HepG2 (cell line): ENCODE measurements at regions not wholly inside any gene's neighbourhood (a gene's known extent, or its start where the extent isn't known, plus 50 kb on each side); places are given as distances from the start of the nearest gene placed in this dataset.

Experiments
- CEBPG ChIP-seq: IDR thresholded peaks from 2 replicates; pipeline ENCODE4 v1.6.1; 2016
- DDIT3 ChIP-seq: sonication (generic); formaldehyde crosslinking; IDR thresholded peaks from 2 replicates; pipeline ENCODE4 v1.4.0; 2020; ENCODE audit warnings: mild to moderate bottlenecking, missing genetic modification reagents
- ESRRA ChIP-seq: sonication (generic); formaldehyde crosslinking; IDR thresholded peaks from 2 replicates; pipeline ENCODE4 v1.5.1; 2020; ENCODE audit warnings: mild to moderate bottlenecking, low read depth, missing genetic modification reagents
- FOXA3 ChIP-seq: IDR thresholded peaks from 2 replicates; pipeline ENCODE4 v1.6.1; 2016; ENCODE audit warnings: missing genetic modification reagents, missing compliant biosample characterization
- FOXC1 ChIP-seq: sonication (generic); formaldehyde crosslinking; IDR thresholded peaks from 2 replicates; pipeline ENCODE4 v1.8.0; 2022; ENCODE audit warnings: mild to moderate bottlenecking, missing genetic modification reagents, borderline replicate concordance
- GFI1 ChIP-seq: sonication (generic); formaldehyde crosslinking; IDR thresholded peaks from 2 replicates; pipeline ENCODE4 v1.5.0; 2020; ENCODE audit warnings: missing genetic modification reagents, mild to moderate bottlenecking, borderline replicate concordance
- HNRNPH1 ChIP-seq: fragments of 200-400 bp; formaldehyde crosslinking; optimal IDR thresholded peaks from 2 replicates; pipeline ENCODE3; 2017; ENCODE audit warnings: mild to moderate bottlenecking, low read depth, low read length
- HNRNPK ChIP-seq: fragments of 200-400 bp; formaldehyde crosslinking; IDR thresholded peaks from 2 replicates; pipeline ENCODE4 v1.6.1; 2018; ENCODE audit warnings: low read length, low read depth, moderate library complexity, mild to moderate bottlenecking; ENCODE audit not compliant: poor library complexity, severe bottlenecking
- MYPOP ChIP-seq: sonication (generic); formaldehyde crosslinking; IDR thresholded peaks from 2 replicates; pipeline ENCODE4 v1.8.1; 2023; ENCODE audit warnings: mild to moderate bottlenecking, moderate library complexity, missing genetic modification reagents
- PBX2 ChIP-seq: IDR thresholded peaks from 2 replicates; pipeline ENCODE4 v1.6.1; 2016; ENCODE audit warnings: control low read depth
- PITX1 ChIP-seq: sonication (generic); formaldehyde crosslinking; IDR thresholded peaks from 2 replicates; pipeline ENCODE4 v1.5.1; 2020; ENCODE audit warnings: mild to moderate bottlenecking, missing genetic modification reagents
- PLSCR1 ChIP-seq: sonication (generic); formaldehyde crosslinking; IDR thresholded peaks from 2 replicates; pipeline ENCODE4 v1.5.0; 2020; ENCODE audit warnings: missing genetic modification reagents, mild to moderate bottlenecking, borderline replicate concordance
- POLR2AphosphoS5 ChIP-seq: IDR thresholded peaks from 2 replicates; pipeline ENCODE4 v1.6.1; 2012; ENCODE audit warnings: low read depth, low read length
- RXRB ChIP-seq: IDR thresholded peaks from 2 replicates; pipeline ENCODE4 v1.6.1; 2016; ENCODE audit warnings: borderline replicate concordance, missing genetic modification reagents, missing compliant biosample characterization
- SMAD9 ChIP-seq: sonication (generic); formaldehyde crosslinking; IDR thresholded peaks from 2 replicates; pipeline ENCODE4 v1.5.1; 2020; ENCODE audit warnings: mild to moderate bottlenecking, missing genetic modification reagents
- TBX2 ChIP-seq: sonication (generic); formaldehyde crosslinking; IDR thresholded peaks from 2 replicates; pipeline ENCODE4 v1.5.0; 2020; ENCODE audit warnings: missing genetic modification reagents, mild to moderate bottlenecking, borderline replicate concordance
- TBX3 ChIP-seq: fragments of 450-650 bp; IDR thresholded peaks from 2 replicates; pipeline ENCODE4 v1.6.1; 2017; ENCODE audit warnings: antibody characterized with exemption, mild to moderate bottlenecking, inconsistent platforms, borderline replicate concordance
- TFE3 ChIP-seq: IDR thresholded peaks from 2 replicates; pipeline ENCODE4 v1.6.1; 2016
- ZFP36L2 ChIP-seq: sonication (generic); formaldehyde crosslinking; IDR thresholded peaks from 2 replicates; pipeline ENCODE4 v1.4.0; 2020; ENCODE audit warnings: missing genetic modification reagents
- ZNF264 ChIP-seq: sonication (generic); formaldehyde crosslinking; IDR thresholded peaks from 2 replicates; pipeline ENCODE4 v1.4.0; 2020; ENCODE audit warnings: missing genetic modification reagents
- ZNF331 ChIP-seq: sonication (generic); formaldehyde crosslinking; IDR thresholded peaks from 2 replicates; pipeline ENCODE4 v1.4.0; 2020; ENCODE audit warnings: missing genetic modification reagents
- ZNF460 ChIP-seq: sonication (generic); formaldehyde crosslinking; IDR thresholded peaks from 2 replicates; pipeline ENCODE4 v1.5.1; 2020; ENCODE audit warnings: missing genetic modification reagents, mild to moderate bottlenecking, borderline replicate concordance
- ZNF512 ChIP-seq: sonication (generic); formaldehyde crosslinking; IDR thresholded peaks from 2 replicates; pipeline ENCODE4 v1.4.0; 2020; ENCODE audit warnings: mild to moderate bottlenecking, missing genetic modification reagents
- ZNF564 ChIP-seq: sonication (generic); formaldehyde crosslinking; IDR thresholded peaks from 2 replicates; pipeline ENCODE4 v1.8.1; 2023; ENCODE audit warnings: mild to moderate bottlenecking, missing genetic modification reagents
- ZNF572 ChIP-seq: sonication (generic); formaldehyde crosslinking; IDR thresholded peaks from 2 replicates; pipeline ENCODE4 v1.5.1; 2020; ENCODE audit warnings: mild to moderate bottlenecking, missing genetic modification reagents
- ZNF672 ChIP-seq: sonication (generic); formaldehyde crosslinking; IDR thresholded peaks from 2 replicates; pipeline ENCODE4 v1.8.1; 2022; ENCODE audit warnings: missing genetic modification reagents

GRCh38 chr6:8166156-8166555, 63.8 kb upstream of the EEF1E1 start (continued):
- TF ChIP-seq ZFP36L2 (CRISPR knock-in tag) (no peak), HNRNPH1 (no peak), POLR2AphosphoS5 (no peak), TBX3 (peak; percentile 57; the same call in 1 of the 2 replicates), MYPOP (CRISPR knock-in tag) (no peak), TFE3 (CRISPR knock-in tag) (peak; percentile 48; the same call in 1 of the 2 replicates), ZNF572 (CRISPR knock-in tag) (no peak), ZNF331 (CRISPR knock-in tag) (no peak), PLSCR1 (CRISPR knock-in tag) (no peak), RXRB (CRISPR knock-in tag) (peak; percentile 59; the same call in 1 of the 2 replicates), ESRRA (CRISPR knock-in tag) (no peak), SMAD9 (CRISPR knock-in tag) (no peak), ZNF564 (no peak), FOXC1 (CRISPR knock-in tag) (no peak), FOXA3 (CRISPR knock-in tag) (peak; percentile 48; the same call in 1 of the 2 replicates), DDIT3 (CRISPR knock-in tag) (no peak), ZNF460 (CRISPR knock-in tag) (no peak), HNRNPK (peak; percentile 39), ZNF512 (CRISPR knock-in tag) (no peak), ZNF672 (CRISPR knock-in tag) (no peak), ZNF264 (CRISPR knock-in tag) (no peak), TBX2 (CRISPR knock-in tag) (no peak), PITX1 (CRISPR knock-in tag) (no peak), CEBPG (CRISPR knock-in tag) (no peak; the same call in 1 of the 2 replicates), PBX2 (CRISPR knock-in tag) (peak; percentile 78), GFI1 (CRISPR knock-in tag) (peak; percentile 63; the same call in 1 of the 2 replicates)
